ENCODE measurements at regions not wholly inside any gene's neighbourhood (a gene's known extent, or its start where the extent isn't known, plus 50 kb on each side); places are given as distances from the start of the nearest gene placed in this dataset.

DNA sequence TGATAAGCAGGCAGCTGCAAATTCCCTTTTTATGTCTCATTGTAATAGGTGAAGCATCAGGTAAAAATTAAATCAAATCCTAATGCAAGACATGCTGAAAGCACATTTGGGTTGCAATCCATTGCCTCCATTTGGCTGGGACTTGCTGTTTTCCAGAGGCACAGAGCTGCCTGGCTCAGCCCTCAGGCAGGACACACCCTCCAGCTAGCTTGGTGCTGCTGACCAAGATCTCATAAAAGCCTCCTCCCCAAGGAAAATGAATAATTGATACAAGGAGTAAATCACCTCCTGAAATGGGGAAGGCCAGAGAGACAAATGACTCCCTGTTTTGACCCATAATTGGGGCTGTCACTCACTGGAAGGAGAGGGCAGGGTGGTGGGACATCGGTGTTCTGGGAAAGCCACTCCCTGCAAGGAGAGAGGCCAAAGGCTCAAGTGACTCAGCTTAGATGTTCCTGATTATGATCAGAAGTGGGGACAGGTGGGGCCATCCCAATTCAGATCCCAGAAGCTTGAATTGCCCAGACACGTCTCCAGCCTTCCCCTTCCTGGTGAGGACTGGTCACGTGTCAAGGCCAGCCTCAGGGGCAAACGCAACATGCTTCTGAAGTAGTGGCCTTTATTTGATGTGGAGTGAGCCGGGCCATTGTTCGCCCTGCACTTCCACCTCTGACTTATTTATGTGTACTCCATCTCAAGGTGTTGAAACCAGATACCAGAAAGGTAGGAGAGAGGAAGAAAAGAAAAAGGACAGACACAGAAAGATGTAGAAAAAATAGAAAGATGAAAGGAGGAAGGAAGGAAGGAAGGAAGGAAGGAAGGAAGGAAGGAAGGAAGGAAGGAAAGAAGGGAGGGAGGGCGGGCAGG, 773.7 kb downstream of the BCL11B start:
- TF ChIP-seq, protein P1, sequence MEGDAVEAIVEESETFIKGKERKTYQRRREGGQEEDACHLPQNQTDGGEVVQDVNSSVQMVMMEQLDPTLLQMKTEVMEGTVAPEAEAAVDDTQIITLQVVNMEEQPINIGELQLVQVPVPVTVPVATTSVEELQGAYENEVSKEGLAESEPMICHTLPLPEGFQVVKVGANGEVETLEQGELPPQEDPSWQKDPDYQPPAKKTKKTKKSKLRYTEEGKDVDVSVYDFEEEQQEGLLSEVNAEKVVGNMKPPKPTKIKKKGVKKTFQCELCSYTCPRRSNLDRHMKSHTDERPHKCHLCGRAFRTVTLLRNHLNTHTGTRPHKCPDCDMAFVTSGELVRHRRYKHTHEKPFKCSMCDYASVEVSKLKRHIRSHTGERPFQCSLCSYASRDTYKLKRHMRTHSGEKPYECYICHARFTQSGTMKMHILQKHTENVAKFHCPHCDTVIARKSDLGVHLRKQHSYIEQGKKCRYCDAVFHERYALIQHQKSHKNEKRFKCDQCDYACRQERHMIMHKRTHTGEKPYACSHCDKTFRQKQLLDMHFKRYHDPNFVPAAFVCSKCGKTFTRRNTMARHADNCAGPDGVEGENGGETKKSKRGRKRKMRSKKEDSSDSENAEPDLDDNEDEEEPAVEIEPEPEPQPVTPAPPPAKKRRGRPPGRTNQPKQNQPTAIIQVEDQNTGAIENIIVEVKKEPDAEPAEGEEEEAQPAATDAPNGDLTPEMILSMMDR (IDR thresholded peaks at IDR 0.05), result no peak
- TF ChIP-seq POLR2A (IDR thresholded peaks at IDR 0.05) (no peak), POLR2AphosphoS5 (IDR thresholded peaks at IDR 0.05) (peak; percentile 59)

Measured in prostate gland (tissue), 2 donors.